Uterus (tissue), 3 donors: ENCODE measurements at regions not wholly inside any gene's neighbourhood (a gene's known extent, or its start where the extent isn't known, plus 50 kb on each side); places are given as distances from the start of the nearest gene placed in this dataset.

Experiments used
- DNase-seq, 2 donors: peaks; one replicate each; pipeline ENCODE4 v3.0.0-alpha.2; 2019 to 2020
- H3K27ac ChIP-seq, 2 donors: fragments of 200-600 bp; sonication (generic); 1 replicate in 1 of 2; 2 replicates in 1 of 2; pipeline ENCODE4 v1.5.1; 2016 to 2018
- H3K27me3 ChIP-seq, 2 donors: fragments of 200-600 bp; sonication (generic); one replicate each; pipeline ENCODE4 v1.5.1; 2018 to 2019; ENCODE audit warnings: control low read depth in 1 of 2
- H3K36me3 ChIP-seq, 2 donors: fragments of 200-600 bp; sonication (generic); one replicate each; pipeline ENCODE4 v1.5.1; 2019; ENCODE audit warnings: control low read depth in 1 of 2
- H3K4me1 ChIP-seq, 2 donors: fragments of 200-600 bp; sonication (generic); one replicate each; pipeline ENCODE4 v1.5.1; 2018 to 2019; ENCODE audit warnings: control low read depth in 1 of 2
- H3K4me3 ChIP-seq, 2 donors: fragments of 200-600 bp; sonication (generic); 1 replicate in 1 of 2; 2 replicates in 1 of 2; pipeline ENCODE4 v1.5.1; 2018 to 2019; ENCODE audit warnings: mild to moderate bottlenecking in 1 of 2
- H3K9me3 ChIP-seq, 2 donors: fragments of 200-600 bp; sonication (generic); one replicate each; pipeline ENCODE4 v1.5.1; 2019; ENCODE audit warnings: control low read depth in 1 of 2
- CTCF ChIP-seq, 4 experiments: fragments of 200-600 bp in 2 of 4; fragments of 450-650 bp in 2 of 4; sonication (generic) in 2 of 4; IDR thresholded peaks; one replicate each; pipeline ENCODE4 v1.5.1; 2016 to 2019; ENCODE audit warnings: antibody characterized with exemption in 4 of 4, mild to moderate bottlenecking in 2 of 4, moderate library complexity in 1 of 4
- POLR2A ChIP-seq, 2 donors: fragments of 450-650 bp; IDR thresholded peaks; one replicate each; pipeline ENCODE4 v1.6.1; 2016; ENCODE audit warnings: antibody characterized with exemption in 2 of 2, mild to moderate bottlenecking in 1 of 2, moderate library complexity in 1 of 2
- intact Hi-C: fragments of 100-400 bp; cut with DNase I; formaldehyde crosslinking; loops from one replicate; pipeline ENCODE4 v1.15.1; 2023; ENCODE audit warnings: low total_unique reads
- donor health status: DM: yes; HTN: yes; CAD: no.

DNA sequence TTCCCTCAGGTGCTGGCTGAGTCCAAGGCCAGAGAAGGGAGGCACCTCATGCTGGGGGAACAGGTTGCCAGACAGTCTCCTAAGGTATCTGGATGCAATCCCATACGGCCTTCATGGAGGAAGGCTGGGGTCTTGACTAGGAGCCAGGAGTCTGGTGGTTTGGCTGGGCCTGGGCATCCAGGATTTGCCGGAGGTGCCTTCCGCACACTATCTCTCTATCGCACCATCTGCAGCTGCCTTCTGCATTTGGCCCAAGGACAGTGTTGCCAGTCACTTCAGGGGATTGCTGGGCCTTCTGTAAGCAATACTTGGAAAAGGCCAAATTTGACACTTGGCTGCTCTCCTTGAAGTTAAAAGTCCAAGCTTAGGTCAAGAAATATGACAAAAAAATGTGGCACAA lies 327.2 kb downstream of the EN1 start:
- Histone ChIP-seq H3K27me3 (no peaks in the 10 kb centered on the region), H3K36me3 (no peaks in the 10 kb centered on the region), H3K4me3 (no peak overlapping the region), H3K9me3 (no peaks in the 10 kb centered on the region), H3K4me1 (no peaks in the 10 kb centered on the region), H3K27ac (no peak overlapping the region)
- intact Hi-C loops: no loop called here
- no peak for DNase-seq
- TF ChIP-seq POLR2A (IDR thresholded peaks at IDR 0.05) (no peak), CTCF (IDR thresholded peaks at IDR 0.05) (no peak)

DNA sequence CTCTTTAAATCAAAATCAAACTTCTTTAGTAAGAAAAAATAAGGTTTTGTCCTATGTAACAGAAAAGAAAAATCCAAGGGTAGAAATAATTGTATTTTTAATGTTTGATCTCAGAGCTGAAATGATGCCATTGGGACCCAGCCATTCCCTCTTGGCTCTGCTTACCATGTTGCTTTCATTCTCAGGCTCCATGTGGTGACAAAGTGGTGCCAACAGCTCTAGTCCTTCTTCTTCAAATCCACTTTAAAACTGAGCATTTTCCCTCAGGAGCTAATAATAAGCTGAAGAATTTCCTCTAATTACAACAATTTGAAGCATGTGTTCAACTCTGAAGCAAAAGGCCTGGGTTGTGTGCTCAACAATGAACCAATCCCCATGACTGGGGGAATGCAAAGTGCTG lies 327.9 kb downstream of the EN1 start:
- Histone ChIP-seq H3K27me3 (no peaks in the 10 kb centered on the region), H3K4me3 (no peak overlapping the region), H3K36me3 (no peaks in the 10 kb centered on the region), H3K4me1 (no peaks in the 10 kb centered on the region), H3K27ac (no peak overlapping the region), H3K9me3 (no peaks in the 10 kb centered on the region)
- DNase-seq: no peak
- intact Hi-C loops: no loop called here
- TF ChIP-seq POLR2A (IDR thresholded peaks at IDR 0.05) (no peak), CTCF (IDR thresholded peaks at IDR 0.05) (no peak)

DNA sequence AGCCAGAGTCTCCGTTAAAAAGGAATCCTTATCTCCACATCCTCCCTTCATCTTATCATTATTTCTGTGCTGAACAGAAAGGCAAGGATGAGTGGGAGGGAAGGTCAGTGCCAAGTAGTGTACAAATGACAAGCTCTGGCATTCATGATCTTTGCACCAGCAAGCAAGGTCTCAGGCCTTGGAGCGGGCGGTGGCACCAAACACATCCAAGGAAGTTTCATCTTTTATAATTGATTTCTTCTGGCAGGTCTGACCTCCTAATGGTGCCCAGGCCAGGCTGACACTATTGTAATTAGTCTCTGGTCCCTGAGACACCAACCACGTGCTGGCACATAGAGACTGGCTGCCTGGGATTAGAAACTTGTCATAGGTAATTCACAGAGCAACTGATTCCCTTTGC lies 336.6 kb downstream of the EN1 start:
- Histone ChIP-seq H3K9me3 (no peaks in the 10 kb centered on the region), H3K27me3 (no peaks in the 10 kb centered on the region), H3K36me3 (no peaks in the 10 kb centered on the region), H3K27ac (no peak overlapping the region), H3K4me3 (no peak overlapping the region), H3K4me1 (no peaks in the 10 kb centered on the region)
- intact Hi-C loops: no loop called here
- TF ChIP-seq CTCF (IDR thresholded peaks at IDR 0.05): no peak
- no peak for TF ChIP-seq POLR2A (IDR thresholded peaks at IDR 0.05)
- DNase-seq: no peak

DNA sequence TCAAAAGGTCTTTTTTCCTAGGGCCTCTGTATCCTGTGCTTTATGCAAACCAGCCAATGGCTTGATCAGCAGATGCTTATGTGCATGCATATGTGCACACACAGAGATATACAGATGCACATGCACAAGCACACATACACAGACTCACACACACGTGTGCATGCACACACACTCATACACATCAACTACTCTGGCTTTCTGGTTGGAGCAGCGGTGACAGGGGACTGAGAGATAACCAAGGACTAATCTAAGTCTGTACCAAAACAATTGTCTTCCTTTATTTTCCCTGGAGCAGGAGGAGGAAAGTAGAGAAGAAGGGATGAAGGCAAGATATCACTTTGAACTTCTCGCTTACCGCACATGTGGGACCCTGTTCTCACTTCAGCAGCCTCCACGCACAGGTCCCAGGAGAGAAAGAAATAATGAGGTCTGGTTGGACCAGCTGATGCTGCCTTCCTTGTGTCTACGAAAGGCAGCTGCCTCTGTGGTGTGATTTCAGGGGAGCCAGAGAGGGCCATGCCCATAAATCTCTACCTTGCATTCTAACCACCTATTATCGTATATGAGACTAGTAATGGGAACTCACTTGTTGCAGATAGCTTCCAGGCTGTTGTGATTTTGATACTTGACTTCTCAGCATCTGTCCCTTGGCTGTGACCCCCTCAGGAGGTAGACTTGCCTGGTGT lies 338.0 kb downstream of the EN1 start:
- intact Hi-C loops: no loop called here
- Histone ChIP-seq H3K9me3 (no peaks in the 10 kb centered on the region), H3K27ac (no peak overlapping the region), H3K36me3 (no peaks in the 10 kb centered on the region), H3K4me1 (no peaks in the 10 kb centered on the region), H3K27me3 (no peaks in the 10 kb centered on the region), H3K4me3 (no peak overlapping the region)
- no peak for DNase-seq
- TF ChIP-seq POLR2A (IDR thresholded peaks at IDR 0.05) (no peak), CTCF (IDR thresholded peaks at IDR 0.05) (no peak)

- Histone ChIP-seq H3K9me3 (no peaks in the 10 kb centered on the region), H3K27ac (no peak overlapping the region), H3K36me3 (no peaks in the 10 kb centered on the region), H3K4me1 (no peaks in the 10 kb centered on the region), H3K4me3 (no peak overlapping the region), H3K27me3 (no peaks in the 10 kb centered on the region)
- TF ChIP-seq POLR2A (IDR thresholded peaks at IDR 0.05) (no peak), CTCF (IDR thresholded peaks at IDR 0.05) (no peak)
- no peak for DNase-seq
- intact Hi-C loops: no loop called here
Observed at GRCh38 chr2:118508282-118508681, 339.2 kb downstream of the EN1 start.
